SU-DHL-6 (cell line): ENCODE measurements at regions not wholly inside any gene's neighbourhood (a gene's known extent, or its start where the extent isn't known, plus 50 kb on each side); places are given as distances from the start of the nearest gene placed in this dataset.

Experiments
- EZH2phosphoT487 ChIP-seq: fragments of 200-600 bp; sonication (generic), shearing (Covaris generic); conservative IDR thresholded peaks from 2 replicates; pipeline ENCODE4 v1.6.1; 2018; ENCODE audit warnings: mild to moderate bottlenecking, antibody characterized with exemption, low read length, moderate library complexity, mixed read lengths
- TF ChIP-seq, protein P1 (sequence below): fragments of 200-600 bp; sonication (generic); IDR thresholded peaks from one replicate; pipeline ENCODE4 v1.5.1; 2017; ENCODE audit warnings: antibody characterized with exemption, mild to moderate bottlenecking, low read length, moderate library complexity; ENCODE audit not compliant: insufficient read depth, poor library complexity, severe bottlenecking

DNA sequence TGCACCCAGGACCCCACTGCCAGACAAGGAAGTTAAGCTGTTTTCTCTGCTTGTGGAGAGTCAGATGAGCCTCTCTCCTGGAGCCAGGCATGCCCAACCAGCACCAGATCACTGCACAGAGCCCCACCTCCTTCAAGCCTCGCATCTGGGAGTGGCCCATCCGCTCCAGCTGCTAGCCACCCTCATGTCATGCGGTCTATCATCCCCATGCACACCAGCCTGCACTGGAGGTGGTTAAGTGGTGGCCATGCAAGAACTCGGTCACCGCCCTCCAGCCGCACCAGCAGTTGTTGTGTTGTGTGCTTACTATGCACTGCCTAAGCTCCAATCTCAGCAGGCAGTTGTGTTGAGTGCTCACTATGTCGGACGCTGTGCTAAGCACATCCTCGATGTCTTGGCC, 177.9 kb upstream of the SLC14A2 start:
- TF ChIP-seq, protein P1, sequence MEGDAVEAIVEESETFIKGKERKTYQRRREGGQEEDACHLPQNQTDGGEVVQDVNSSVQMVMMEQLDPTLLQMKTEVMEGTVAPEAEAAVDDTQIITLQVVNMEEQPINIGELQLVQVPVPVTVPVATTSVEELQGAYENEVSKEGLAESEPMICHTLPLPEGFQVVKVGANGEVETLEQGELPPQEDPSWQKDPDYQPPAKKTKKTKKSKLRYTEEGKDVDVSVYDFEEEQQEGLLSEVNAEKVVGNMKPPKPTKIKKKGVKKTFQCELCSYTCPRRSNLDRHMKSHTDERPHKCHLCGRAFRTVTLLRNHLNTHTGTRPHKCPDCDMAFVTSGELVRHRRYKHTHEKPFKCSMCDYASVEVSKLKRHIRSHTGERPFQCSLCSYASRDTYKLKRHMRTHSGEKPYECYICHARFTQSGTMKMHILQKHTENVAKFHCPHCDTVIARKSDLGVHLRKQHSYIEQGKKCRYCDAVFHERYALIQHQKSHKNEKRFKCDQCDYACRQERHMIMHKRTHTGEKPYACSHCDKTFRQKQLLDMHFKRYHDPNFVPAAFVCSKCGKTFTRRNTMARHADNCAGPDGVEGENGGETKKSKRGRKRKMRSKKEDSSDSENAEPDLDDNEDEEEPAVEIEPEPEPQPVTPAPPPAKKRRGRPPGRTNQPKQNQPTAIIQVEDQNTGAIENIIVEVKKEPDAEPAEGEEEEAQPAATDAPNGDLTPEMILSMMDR: no peak
- TF ChIP-seq EZH2phosphoT487: no peak
